SK-N-SH (cell line): ENCODE measurements at regions not wholly inside any gene's neighbourhood (a gene's known extent, or its start where the extent isn't known, plus 50 kb on each side); places are given as distances from the start of the nearest gene placed in this dataset.

Experiments
- EP300 ChIP-seq, 2 experiments: IDR thresholded peaks; 2 replicates each; pipeline versions ENCODE4 v1.4.0 to v1.6.1; 2012; ENCODE audit warnings: borderline replicate concordance in 1 of 2, low read depth in 1 of 2, low read length in 1 of 2
- JUND ChIP-seq: IDR thresholded peaks from 2 replicates; pipeline ENCODE4 v1.4.0; 2012
- MAX ChIP-seq: IDR thresholded peaks from 2 replicates; pipeline ENCODE4 v1.4.0; 2012; ENCODE audit warnings: low read depth
- NFIC ChIP-seq: IDR thresholded peaks from 2 replicates; pipeline ENCODE4 v1.4.0; 2012; ENCODE audit warnings: borderline replicate concordance
- POLR2AphosphoS5 ChIP-seq: IDR thresholded peaks from 2 replicates; pipeline ENCODE4 v1.6.1; 2012; ENCODE audit warnings: low read depth, low read length
- RAD21 ChIP-seq: IDR thresholded peaks from 2 replicates; pipeline ENCODE4 v1.6.1; 2012; ENCODE audit warnings: mild to moderate bottlenecking, low read length
- RCOR1 ChIP-seq: fragments of 150-350 bp; IDR thresholded peaks from 2 replicates; pipeline ENCODE4 v1.6.1; 2017; ENCODE audit warnings: antibody characterized with exemption, low read length
- SIN3A ChIP-seq: IDR thresholded peaks from 2 replicates; pipeline ENCODE4 v1.6.1; 2012; ENCODE audit warnings: low read depth, mild to moderate bottlenecking, low read length, moderate library complexity, borderline replicate concordance
- TCF12 ChIP-seq: IDR thresholded peaks from 2 replicates; pipeline ENCODE4 v1.4.0; 2012
- TEAD4 ChIP-seq: IDR thresholded peaks from 2 replicates; pipeline ENCODE4 v1.4.0; 2012; ENCODE audit warnings: mild to moderate bottlenecking, borderline replicate concordance; ENCODE audit not compliant: insufficient read depth
- USF2 ChIP-seq: fragments of 150-350 bp; IDR thresholded peaks from 2 replicates; pipeline ENCODE4 v1.6.1; 2017; ENCODE audit warnings: antibody characterized with exemption, low read length, low read depth, borderline replicate concordance
- YY1 ChIP-seq: IDR thresholded peaks from 2 replicates; pipeline ENCODE4 v1.4.0; 2012; ENCODE audit warnings: low read depth, mild to moderate bottlenecking
- TF ChIP-seq, protein P1 (sequence below): fragments of 200-600 bp; sonication (generic); IDR thresholded peaks from 2 replicates; pipeline ENCODE4 v1.6.1; 2017; ENCODE audit warnings: antibody characterized with exemption, mild to moderate bottlenecking, moderate library complexity

- no peak for TF ChIP-seq SIN3A
- TF ChIP-seq, protein P1, sequence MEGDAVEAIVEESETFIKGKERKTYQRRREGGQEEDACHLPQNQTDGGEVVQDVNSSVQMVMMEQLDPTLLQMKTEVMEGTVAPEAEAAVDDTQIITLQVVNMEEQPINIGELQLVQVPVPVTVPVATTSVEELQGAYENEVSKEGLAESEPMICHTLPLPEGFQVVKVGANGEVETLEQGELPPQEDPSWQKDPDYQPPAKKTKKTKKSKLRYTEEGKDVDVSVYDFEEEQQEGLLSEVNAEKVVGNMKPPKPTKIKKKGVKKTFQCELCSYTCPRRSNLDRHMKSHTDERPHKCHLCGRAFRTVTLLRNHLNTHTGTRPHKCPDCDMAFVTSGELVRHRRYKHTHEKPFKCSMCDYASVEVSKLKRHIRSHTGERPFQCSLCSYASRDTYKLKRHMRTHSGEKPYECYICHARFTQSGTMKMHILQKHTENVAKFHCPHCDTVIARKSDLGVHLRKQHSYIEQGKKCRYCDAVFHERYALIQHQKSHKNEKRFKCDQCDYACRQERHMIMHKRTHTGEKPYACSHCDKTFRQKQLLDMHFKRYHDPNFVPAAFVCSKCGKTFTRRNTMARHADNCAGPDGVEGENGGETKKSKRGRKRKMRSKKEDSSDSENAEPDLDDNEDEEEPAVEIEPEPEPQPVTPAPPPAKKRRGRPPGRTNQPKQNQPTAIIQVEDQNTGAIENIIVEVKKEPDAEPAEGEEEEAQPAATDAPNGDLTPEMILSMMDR = no peak
- TF ChIP-seq POLR2AphosphoS5 = no peak
- no peak for TF ChIP-seq JUND
- no peak for TF ChIP-seq YY1
- no peak for TF ChIP-seq RCOR1
- no peak for TF ChIP-seq TCF12
- TF ChIP-seq MAX = no peak
- TF ChIP-seq EP300 (IDR thresholded peaks at IDR 0.05; ENCODE audit: borderline replicate concordance in 1 of 2, low read depth in 1 of 2, low read length in 1 of 2) = no peak
- TF ChIP-seq TEAD4 = no peak
- no peak for TF ChIP-seq RAD21
- no peak for TF ChIP-seq USF2
- TF ChIP-seq NFIC = no peak
These were observed 65.6 kb upstream of the CTSO start for GRCh38 chr4:156019246-156019645.
